Suppressor macrophage treated with lipopolysaccharide for 4 hours (primary cell): ENCODE measurements at regions not wholly inside any gene's neighbourhood (a gene's known extent, or its start where the extent isn't known, plus 50 kb on each side); places are given as distances from the start of the nearest gene placed in this dataset.
A peak's percentile ranks its signal among the peaks of the same experiment; 100 is the strongest.

Experiments used
- DNase-seq: peaks from one replicate; pipeline ENCODE4 v3.0.0-alpha.2; 2020

DNA sequence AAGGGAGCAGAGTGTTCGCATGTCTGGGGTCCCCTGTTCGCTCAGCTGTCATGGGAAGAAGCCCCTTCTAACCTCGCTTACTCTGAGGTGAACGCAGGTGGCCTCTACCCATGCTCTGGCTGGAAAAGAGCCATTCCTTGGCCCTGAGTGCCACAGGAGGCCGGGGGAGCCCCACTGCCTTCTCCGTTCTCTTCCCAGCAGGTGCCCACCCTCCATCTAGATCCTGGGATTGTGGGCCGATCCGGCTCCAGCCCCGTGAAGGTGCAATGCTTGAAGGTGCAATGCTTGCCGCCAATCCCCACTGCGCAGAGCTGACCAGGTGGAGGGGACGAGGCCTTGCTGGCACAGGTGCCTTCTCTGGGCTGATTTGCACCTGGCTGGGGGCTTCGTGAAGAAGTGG lies 95.4 kb downstream of the MRPL36 start:
- no peak for DNase-seq

- no peak for DNase-seq
Observed at GRCh38 chr5:1703352-1704050, 96.1 kb downstream of the MRPL36 start.

GRCh38 chr5:1702318-1702717 lies 97.3 kb downstream of the MRPL36 start:
- no peak for DNase-seq

- DNase-seq, result no peak
Observed at GRCh38 chr5:1701884-1702283, 97.8 kb downstream of the MRPL36 start.

GRCh38 chr5:1701216-1701864 lies 98.3 kb downstream of the MRPL36 start:
- no peak for DNase-seq

- no peak for DNase-seq
Observed at GRCh38 chr5:1699394-1699793, 100.2 kb downstream of the MRPL36 start.

DNA sequence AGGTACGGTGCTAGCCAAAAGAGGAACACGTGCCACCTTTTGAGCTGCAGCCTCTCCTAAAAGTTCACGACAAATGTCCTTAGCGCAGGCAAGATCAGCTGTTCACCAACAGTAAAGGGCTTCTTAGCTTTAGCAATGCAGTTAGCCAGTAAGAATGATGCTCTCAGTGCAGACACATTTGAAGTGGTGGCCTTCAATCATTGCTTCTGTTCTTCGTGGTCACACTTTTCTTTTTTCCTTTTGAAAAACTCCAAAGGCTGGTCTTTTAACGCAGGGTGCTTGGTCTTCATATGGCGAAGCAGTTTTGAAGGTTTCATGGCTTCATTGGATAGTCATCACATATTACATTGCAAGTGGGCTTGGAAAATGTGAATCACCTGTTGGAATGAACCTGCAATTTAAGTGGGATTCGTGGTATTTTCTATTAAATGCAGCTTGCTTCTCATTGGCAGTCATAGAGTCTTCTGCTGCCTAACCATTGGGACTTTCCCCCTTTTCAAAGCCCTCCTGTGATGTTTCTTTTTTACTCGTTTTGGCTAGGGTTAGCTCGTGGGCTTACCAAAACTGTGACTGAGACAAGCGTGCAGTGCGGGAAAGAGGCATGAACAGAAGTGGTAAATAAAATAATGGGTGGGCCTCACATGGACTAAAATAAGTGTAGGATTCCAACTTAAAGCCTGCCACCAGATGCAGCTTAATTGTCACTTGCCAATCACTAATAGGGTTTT lies 100.9 kb downstream of the MRPL36 start:
- DNase-seq, result no peak

DNA sequence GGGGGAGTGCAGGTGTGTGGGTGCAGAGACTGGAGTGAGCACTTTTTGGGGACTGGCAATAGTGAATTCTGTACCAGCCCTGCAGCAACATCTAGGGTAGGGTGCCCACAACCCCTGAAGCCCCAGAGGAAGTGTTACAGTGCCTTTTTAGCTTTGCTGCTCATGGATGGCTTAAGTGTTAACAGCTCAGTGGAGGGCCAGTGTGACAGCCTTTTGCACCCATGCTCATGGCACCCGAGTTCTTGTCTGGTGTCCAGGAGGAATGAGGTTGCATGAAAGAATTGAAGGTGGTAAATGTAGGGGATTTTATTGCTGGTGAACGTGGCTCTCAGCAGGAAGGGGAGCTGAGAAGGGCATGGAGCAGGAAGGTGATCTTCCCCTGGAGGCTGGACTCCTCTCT lies 107.3 kb downstream of the MRPL36 start:
- no peak for DNase-seq

DNA sequence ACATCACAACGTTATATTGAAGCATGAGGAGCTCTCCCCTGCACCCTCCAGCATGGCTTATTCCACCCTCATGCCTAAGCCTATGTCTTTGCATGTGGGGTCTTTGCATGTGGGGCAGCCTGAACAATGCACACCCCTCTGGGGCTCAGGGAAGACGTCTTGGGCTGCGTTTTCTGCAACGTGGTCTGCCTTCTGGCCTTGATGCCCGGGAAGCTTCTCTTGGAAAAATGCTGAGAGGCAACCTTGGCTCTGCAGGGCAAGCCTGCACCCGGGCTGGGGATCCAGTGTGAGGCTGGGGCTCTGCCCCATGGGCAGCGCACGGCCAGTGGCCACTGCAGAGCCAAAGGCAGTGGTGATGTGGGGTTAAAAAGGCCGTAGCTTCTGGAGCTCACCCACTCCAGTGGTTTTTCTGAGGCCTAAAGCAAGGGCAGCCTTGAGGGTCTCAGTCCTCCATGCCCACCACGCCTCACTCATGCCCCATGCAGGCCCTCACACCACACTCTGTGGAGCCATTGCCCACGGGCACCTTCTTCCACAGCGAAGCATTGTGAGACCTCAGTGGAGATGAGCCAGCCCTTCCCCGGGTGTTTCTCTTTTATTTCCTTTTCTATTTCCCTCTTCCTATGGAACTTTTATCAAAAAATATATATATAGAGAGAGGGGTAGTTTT lies 112.2 kb downstream of the MRPL36 start:
- DNase-seq, result no peak

- DNase-seq, result no peak
Observed at GRCh38 chr5:1686016-1686802, 113.4 kb downstream of the MRPL36 start.

GRCh38 chr5:1685066-1685465 lies 114.6 kb downstream of the MRPL36 start:
- no peak for DNase-seq

GRCh38 chr5:1681955-1682354 lies 117.7 kb downstream of the MRPL36 start:
- DNase-seq, result no peak

DNA sequence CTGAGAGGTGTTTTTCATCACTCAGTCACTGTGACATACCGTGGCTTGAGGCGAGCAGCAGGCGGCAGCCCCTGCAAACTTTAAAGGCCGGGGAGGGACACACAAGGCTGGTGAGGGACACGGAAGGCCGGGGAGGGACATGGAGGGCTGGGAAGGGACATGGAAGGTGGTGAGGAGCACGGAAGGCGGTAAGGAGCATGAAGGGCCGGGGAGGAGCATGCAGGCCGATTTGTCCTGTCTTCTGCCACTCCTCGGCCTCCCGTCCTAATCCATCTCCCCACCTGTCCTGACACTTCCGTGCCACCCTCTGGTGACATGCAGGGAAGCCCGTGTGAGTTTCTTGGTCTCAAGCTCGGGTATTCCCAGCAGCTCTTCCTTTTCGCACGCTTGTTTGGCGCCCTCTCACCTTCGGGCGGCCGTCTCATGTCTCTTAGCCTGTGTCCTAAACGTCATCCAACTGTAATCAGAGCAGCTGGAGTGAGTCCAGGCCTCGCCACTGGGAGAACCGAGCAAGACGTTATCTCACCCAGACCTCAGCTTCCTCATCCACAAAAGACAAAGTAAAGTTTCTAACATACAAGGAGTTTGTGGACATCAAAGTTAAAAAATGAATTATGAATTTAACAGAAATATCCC lies 126.5 kb downstream of the MRPL36 start:
- DNase-seq, result peak; percentile 17

DNA sequence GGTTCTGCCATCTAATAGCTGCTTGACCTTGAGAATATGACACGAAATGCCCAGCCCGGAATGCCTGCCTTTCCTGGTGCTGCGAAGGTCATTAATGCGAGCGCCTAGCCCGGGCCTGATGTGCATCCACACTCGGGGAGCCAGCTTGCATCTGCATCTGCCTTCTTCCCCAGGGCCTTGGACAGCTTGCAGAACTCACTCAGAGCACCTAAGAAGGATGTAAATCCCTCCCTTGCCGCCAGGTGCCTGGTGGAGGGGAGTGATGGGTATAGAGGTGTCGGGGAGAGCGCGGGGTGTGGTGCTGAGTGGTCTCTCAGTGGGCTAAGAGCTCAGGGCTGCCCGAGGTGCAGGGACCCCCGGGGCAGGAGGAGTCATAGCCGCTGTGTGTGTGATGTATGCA lies 127.2 kb downstream of the MRPL36 start:
- no peak for DNase-seq

DNA sequence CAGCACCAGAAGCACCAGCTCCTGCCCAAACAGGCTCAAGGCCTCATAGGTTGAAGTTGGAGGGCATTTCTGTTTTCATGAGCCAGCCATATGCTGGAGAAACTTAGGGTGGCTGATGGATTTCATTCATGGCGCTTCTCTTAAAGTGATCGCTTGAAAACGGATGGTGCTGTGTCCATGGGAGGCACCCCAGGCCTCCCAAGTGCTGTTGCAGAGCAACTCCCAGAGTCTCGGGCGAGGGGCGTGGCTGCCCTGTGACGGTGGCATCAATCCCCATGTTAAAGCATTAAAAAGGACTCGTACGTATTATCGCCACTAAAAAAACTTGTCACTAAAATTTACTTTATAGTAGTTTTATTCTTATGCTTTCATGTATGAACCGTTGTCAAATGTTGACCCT lies 128.3 kb downstream of the MRPL36 start:
- no peak for DNase-seq

DNA sequence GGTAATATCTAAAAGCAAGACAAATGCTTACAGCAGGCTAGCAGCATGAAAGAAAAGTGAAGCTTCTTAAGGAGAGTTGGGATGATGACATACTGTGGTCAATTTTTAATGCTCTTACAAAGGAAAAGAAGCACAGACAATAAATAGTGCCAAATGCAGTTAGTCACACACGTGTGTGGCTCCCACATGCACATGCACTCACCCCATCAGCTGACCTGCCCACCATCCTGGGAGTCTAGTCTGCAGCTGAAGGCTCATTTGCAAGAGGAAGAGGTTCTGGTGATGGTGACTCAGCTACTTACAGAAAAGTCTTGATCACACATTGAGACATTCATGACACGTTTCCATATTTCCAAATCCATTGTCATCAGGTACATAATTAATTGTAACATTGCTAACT lies 129.3 kb downstream of the MRPL36 start:
- peak; percentile 81 for DNase-seq

GRCh38 chr5:1669276-1670155 lies 130.1 kb downstream of the MRPL36 start:
- no peak for DNase-seq

- DNase-seq, result no peak
Observed at GRCh38 chr5:1668141-1668721, 131.4 kb downstream of the MRPL36 start.

- DNase-seq, result no peak
Observed at GRCh38 chr5:1667648-1668140, 131.9 kb downstream of the MRPL36 start.

DNA sequence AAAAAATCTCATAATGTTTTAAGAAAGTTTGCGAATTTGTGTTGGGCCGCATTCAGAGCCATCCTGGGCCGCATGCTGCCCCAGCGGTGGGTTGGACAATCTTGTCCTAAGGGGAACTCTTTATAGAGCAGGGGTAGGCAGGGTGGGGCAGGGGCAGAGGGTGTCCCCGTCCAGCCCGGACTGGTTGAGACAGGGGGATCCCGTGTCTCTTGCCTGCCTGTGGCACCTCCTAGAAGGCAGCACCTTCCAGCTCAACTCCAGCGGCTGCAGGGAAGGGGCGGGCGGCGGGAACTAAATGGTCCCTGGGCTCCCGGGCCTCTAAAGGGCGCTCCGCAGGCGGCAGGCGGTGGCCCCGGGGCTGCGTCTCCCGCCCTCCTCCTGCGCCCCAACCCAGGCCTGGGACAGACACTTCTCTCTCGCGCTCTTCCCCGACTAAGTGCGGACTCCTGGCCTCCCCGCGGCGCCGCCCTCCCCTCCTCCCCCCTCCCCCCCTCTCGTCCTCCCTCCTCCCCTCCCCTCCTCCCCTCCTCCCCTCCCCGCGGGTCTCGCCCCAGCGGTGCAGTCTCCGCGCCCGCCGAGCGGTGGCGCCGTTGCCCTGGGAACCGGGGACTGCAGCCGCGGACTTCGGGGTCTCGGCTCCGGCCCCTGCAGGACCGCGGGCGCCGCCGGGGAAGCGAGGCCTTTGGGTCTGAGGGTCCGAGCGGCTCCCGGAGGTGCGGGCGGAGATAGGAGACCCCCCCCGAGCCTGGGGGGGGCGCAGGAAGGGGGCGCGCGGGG lies 132.6 kb downstream of the MRPL36 start:
- peak; percentile 28 for DNase-seq
